Glutamatergic neuron (in vitro differentiated cells): ENCODE measurements at regions not wholly inside any gene's neighbourhood (a gene's known extent, or its start where the extent isn't known, plus 50 kb on each side); places are given as distances from the start of the nearest gene placed in this dataset.

Experiments
- DNase-seq: peaks from one replicate; pipeline ENCODE4 v3.0.0; 2022
- H3K27ac Mint-ChIP-seq: one replicate; pipeline ENCODE4 v1.8.0; 2020; ENCODE audit warnings: mild to moderate bottlenecking, mixed read lengths, inconsistent platforms; ENCODE audit not compliant: unreplicated experiment
- H3K27me3 Mint-ChIP-seq: one replicate; pipeline ENCODE4 v1.8.0; 2020; ENCODE audit warnings: mild to moderate bottlenecking, moderate library complexity, mixed read lengths, inconsistent platforms; ENCODE audit not compliant: unreplicated experiment
- H3K36me3 Mint-ChIP-seq: one replicate; pipeline ENCODE4 v1.8.0; 2020; ENCODE audit warnings: mild to moderate bottlenecking, mixed read lengths, inconsistent platforms; ENCODE audit not compliant: unreplicated experiment
- H3K4me1 Mint-ChIP-seq: one replicate; pipeline ENCODE4 v1.8.0; 2020; ENCODE audit warnings: mild to moderate bottlenecking, low read depth, mixed read lengths, inconsistent platforms; ENCODE audit not compliant: unreplicated experiment
- H3K4me3 Mint-ChIP-seq: one replicate; pipeline ENCODE4 v1.8.0; 2020; ENCODE audit warnings: mild to moderate bottlenecking, mixed read lengths, inconsistent platforms; ENCODE audit not compliant: unreplicated experiment
- H3K9me3 Mint-ChIP-seq: one replicate; pipeline ENCODE4 v1.8.0; 2020; ENCODE audit warnings: mild to moderate bottlenecking, moderate library complexity, mixed read lengths, inconsistent platforms; ENCODE audit not compliant: unreplicated experiment
- CTCF ChIP-seq: fragments of 200-600 bp; sonication (generic); IDR thresholded peaks from one replicate; pipeline ENCODE4 v1.5.0; 2021; ENCODE audit not compliant: partially characterized antibody, unreplicated experiment

- no peak for TF ChIP-seq CTCF
- H3K36me3 Mint-ChIP-seq: no peaks in the 10 kb centered on the region
- no peaks in the 10 kb centered on the region for H3K27me3 Mint-ChIP-seq
- no peak overlapping the region for H3K27ac Mint-ChIP-seq
- DNase-seq: no peak
- peaks cover 2% of the 10 kb centered on the region for H3K9me3 Mint-ChIP-seq
- H3K4me3 Mint-ChIP-seq: no peak overlapping the region
- no peaks in the 10 kb centered on the region for H3K4me1 Mint-ChIP-seq
Measured at GRCh38 chr17:52336796-52337195, 178.3 kb upstream of the CA10 start.

- no peak overlapping the region for H3K4me3 Mint-ChIP-seq
- DNase-seq: no peak
- no peaks in the 10 kb centered on the region for H3K9me3 Mint-ChIP-seq
- no peaks in the 10 kb centered on the region for H3K36me3 Mint-ChIP-seq
- no peak for TF ChIP-seq CTCF
- no peaks in the 10 kb centered on the region for H3K4me1 Mint-ChIP-seq
- no peak overlapping the region for H3K27ac Mint-ChIP-seq
- H3K27me3 Mint-ChIP-seq: no peaks in the 10 kb centered on the region
Measured at GRCh38 chr17:52306314-52306713, 147.8 kb upstream of the CA10 start.

- no peak for DNase-seq
- Mint-ChIP-seq H3K27ac (no peak overlapping the region), H3K9me3 (no peaks in the 10 kb centered on the region), H3K4me1 (peaks cover 4% of the 10 kb centered on the region), H3K27me3 (no peaks in the 10 kb centered on the region), H3K36me3 (no peaks in the 10 kb centered on the region), H3K4me3 (no peak overlapping the region)
- TF ChIP-seq CTCF: no peak
Measured at GRCh38 chr17:52298881-52299280, 140.4 kb upstream of the CA10 start.

- Mint-ChIP-seq H3K4me1 (peaks cover 4% of the 10 kb centered on the region), H3K9me3 (no peaks in the 10 kb centered on the region), H3K4me3 (no peak overlapping the region), H3K27ac (no peak overlapping the region), H3K36me3 (no peaks in the 10 kb centered on the region), H3K27me3 (no peaks in the 10 kb centered on the region)
- TF ChIP-seq CTCF: peak; percentile 36
- DNase-seq: no peak
Measured at GRCh38 chr17:52297230-52298010, 138.9 kb upstream of the CA10 start.

- Mint-ChIP-seq H3K36me3 (no peaks in the 10 kb centered on the region), H3K9me3 (no peaks in the 10 kb centered on the region), H3K27ac (no peak overlapping the region), H3K4me3 (no peak overlapping the region), H3K4me1 (peaks cover 4% of the 10 kb centered on the region), H3K27me3 (no peaks in the 10 kb centered on the region)
- DNase-seq: no peak
- no peak for TF ChIP-seq CTCF
Measured at GRCh38 chr17:52294301-52294700, 135.8 kb upstream of the CA10 start.
